Bone marrow (tissue), 2 donors: ENCODE measurements at regions not wholly inside any gene's neighbourhood (a gene's known extent, or its start where the extent isn't known, plus 50 kb on each side); places are given as distances from the start of the nearest gene placed in this dataset.

Experiments used
- DNase-seq, 2 donors: peaks; one replicate each; lab custom pipeline; 2025; lab: John Stamatoyannopoulos, UW

- no peak for DNase-seq
These were observed 284.1 kb downstream of the ELAVL2 start for GRCh38 chr9:23541976-23542375.

DNA sequence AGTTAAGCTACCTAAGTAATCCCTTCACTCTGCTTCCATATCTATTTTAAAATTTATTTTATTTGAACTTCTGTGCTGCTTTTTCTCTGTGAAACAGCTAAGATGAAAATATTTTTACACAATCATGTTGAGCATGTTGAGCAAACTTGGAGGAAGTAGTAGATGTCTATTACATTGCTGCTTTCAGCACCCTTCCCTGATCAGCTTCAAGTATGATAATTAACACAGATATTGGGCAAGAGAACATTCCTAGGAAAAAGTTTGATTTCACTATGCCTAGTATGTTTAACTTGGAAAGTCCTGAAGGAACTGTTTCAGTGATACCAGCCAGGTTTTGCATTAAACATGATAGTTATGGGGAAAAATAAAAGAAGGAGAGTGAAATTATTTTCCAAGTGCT, 283.6 kb downstream of the ELAVL2 start:
- DNase-seq, result no peak

- no peak for DNase-seq
These were observed 283.1 kb downstream of the ELAVL2 start for GRCh38 chr9:23542927-23543326.

DNA sequence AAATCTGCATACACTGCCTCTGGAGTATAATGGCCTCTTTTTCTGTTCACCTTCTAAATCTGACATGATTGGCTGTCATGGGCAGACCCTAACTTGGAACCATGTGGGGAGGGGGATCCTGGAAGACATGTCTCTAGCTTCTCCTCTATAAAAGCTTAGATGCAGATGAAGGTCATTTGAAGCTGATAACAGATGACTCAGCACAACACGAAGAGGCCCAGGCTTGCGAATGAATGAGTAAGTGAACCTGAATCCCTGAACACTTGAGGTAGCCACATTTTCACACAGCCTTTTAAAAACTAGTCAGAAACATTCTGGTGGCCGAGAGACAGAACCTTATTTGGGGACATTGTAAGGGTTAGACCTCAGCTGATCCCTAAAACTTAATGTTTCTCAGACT, 282.6 kb downstream of the ELAVL2 start:
- no peak for DNase-seq

DNA sequence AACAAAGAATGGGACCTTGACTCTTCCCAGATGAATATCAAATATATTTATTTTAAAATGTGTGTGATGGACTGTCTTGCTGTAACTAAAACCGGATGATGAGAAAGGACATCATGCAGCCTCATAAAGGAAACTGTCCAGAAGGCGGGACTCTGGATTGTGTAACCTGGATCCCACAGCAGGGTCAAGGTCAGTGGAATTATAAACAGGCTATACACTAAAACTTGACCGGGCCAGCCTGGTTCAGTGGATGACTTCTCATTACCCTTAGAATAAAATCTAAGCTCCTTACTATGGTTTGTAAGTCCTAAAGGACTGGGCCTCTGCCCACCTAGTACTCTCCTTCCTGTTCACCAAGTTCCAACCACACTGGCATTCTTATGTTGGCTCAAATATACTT, 280.3 kb downstream of the ELAVL2 start:
- no peak for DNase-seq

DNA sequence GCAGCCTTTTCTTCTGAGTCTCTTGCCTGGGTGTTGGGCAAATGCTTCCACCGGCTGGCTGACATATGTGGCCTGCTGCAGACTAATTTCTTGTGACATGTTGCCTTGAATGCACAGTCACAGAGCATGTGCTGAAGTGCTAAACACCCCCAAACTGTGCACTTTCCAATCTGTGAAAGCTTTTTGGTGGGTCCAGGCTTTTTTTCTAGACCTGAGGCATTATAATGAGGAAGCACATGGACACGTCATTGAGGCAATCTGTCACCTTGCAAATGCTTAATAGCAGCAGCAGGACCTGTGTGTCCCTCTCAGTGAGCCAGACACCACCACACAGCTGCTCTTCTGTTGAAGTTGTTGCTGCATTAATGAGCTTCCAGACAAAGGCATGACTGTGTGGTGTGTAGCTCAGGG, 274.7 kb downstream of the ELAVL2 start:
- no peak for DNase-seq

DNA sequence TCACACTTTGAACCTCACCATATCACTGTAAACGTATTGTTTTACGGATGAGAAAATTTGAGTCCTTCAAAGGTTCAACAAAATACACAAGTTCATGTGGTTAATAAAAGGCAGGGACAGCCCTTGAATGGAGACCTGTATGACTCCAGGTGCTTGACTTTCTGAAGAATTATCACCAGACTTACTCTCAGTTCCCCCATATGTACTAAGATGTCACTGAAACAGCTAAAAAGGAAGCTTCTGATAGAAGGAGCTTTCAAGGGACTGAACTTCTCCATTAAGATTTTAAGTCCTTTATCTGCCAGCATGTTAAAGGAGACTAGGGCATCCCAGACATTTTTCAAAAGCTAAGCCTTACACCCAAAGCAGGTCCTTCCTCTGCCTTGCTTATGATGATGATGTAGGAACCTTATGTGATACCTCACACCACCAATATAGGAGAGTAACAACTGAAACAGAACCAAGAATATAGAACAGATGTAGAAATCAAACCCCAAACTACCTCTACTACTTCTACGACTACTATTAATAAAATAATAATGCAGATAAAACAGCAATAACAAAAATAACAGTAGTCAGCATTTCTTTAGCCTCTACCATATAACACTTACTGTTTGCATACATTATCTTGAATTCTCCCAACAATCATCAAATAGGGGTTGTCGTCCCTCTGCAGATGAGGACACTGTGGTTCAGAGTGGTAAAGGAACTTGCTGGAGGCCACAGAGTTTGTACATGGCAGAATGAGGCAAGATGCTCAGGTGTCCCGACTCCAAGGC, 273.9 kb downstream of the ELAVL2 start:
- DNase-seq, result no peak

- no peak for DNase-seq
These were observed 273.0 kb downstream of the ELAVL2 start for GRCh38 chr9:23552876-23553601.

- no peak for DNase-seq
These were observed 271.4 kb downstream of the ELAVL2 start for GRCh38 chr9:23554686-23555085.

DNA sequence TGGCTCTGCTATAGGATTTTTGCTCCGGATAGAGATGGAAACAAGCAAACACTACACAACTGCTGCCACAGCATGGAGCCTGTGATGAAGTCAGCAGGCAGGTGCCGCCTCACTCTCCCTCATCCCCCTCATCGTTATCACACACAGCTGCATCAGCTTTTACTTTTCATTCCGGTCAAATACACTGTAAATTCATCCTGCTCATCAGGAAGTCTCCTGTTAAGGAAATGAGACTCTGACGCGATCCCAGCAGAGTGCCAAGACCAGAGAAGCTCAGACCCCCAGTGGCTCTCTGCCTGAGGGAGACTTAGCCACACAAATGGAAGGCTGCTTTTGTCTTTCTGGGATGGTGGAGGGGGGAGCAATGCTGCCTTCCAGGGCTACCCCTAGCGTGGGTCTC, 270.2 kb downstream of the ELAVL2 start:
- DNase-seq, result no peak

GRCh38 chr9:23556459-23556858, 269.6 kb downstream of the ELAVL2 start:
- DNase-seq, result no peak

GRCh38 chr9:23557689-23558088, 268.4 kb downstream of the ELAVL2 start:
- DNase-seq, result no peak

- no peak for DNase-seq
These were observed 266.5 kb downstream of the ELAVL2 start for GRCh38 chr9:23559522-23559921.

DNA sequence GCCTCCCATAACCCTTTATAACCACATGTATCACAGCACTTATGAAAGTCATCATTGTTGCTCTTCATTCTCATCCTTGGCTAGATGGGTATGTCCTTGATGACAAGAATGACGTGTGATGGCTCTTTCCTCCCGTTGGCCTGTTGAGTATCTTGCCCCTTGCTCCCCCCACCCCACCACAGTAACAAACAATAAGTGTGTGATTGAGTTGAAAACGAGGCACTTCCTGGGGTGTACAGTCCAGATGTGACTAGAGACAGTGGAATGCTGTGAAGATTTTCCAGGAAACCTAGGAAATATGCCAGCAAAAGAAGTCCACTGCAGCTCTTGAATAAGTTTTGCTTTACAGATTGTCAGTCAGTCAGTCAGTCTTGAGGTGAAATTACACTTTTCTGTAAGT, 262.5 kb downstream of the ELAVL2 start:
- DNase-seq, result no peak

DNA sequence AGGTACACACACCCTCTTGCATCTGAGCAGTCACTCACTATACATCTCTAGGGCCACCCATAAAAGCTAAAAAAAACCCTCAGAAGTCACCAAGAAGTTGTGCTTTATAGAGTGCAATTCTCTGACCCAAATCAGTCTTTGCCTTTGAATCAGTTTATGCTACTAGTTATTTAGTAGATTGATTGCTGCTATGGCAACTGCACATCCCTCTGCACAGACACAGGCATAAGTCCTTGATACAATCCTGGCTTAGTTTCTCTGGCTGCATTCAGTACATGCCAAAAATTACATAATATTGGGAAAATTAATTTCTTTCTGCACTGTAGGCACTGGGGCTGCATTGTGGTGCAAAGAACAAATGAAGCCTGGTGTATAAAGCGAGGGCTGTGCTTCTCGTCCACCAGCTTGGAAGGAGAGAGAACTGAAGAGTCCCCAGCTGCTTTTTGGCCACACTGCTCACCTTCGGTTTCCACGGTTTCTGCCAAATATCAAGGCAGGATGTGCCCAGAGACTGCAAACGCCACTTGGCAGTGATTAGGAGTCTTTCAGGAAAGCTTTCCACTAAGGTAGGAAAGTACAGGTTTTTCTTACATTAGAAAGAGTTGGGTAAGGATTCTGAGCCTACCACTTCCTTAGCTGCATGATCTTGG, 258.4 kb downstream of the ELAVL2 start:
- no peak for DNase-seq

GRCh38 chr9:23571414-23572104, 254.5 kb downstream of the ELAVL2 start:
- no peak for DNase-seq

DNA sequence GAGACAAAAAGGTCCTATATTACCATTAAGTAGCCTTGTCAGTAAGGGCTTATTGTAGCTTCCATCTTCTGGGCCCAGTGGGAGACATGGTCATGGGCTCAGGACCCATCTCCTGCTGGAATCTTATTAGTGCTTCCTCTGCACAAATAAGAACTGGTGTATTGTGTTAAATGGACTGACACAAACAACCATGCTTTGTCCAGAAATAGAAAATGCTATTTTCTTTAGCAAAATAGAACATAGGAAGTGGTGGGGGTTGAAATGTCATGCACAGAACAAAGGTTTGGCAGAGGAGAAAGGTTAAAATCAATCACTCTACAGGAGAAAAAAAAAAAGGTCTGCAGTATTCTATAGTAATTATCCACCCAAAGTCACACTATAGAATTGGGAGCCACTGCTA, 252.2 kb downstream of the ELAVL2 start:
- no peak for DNase-seq

DNA sequence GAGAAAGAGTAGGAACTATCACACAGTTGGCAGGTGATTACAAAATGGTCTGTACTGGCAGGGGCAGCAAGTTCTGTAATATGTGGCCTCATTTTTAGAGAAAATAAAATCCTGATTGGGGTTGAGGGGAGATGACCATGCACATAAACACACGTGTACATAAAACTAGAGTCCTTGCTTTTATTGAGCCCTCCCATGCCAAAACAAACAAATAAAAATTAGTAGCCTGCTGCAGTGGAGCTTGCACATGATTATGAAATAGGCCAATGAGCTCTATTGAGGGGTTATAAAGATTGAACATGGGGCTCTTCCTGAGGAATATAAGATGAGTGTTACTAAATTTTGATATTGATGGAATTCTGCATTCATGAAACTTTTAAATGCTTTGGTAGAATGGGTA, 248.4 kb downstream of the ELAVL2 start:
- no peak for DNase-seq

DNA sequence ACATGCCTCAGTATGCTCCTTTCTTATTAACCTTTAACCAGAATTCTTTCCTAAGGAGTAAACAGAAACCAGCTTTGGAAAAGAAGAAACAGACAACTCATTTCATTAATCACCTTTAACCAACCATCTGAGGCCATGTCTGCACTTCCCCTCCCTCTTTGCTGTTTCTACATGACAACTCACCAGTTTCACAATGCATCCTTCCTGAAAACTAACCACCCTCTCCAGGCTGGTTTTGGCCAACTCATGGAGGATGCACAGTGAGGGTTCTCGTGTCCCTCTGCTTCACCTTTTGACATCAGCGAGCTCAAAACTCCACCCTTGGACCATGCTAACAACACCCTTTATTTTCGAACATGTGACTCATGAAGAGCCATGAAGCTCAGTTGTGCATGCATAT, 244.1 kb downstream of the ELAVL2 start:
- peak in 1 of 2 donors; percentile 8 for DNase-seq

GRCh38 chr9:23582836-23583235, 243.2 kb downstream of the ELAVL2 start:
- no peak for DNase-seq

GRCh38 chr9:23586906-23587305, 239.1 kb downstream of the ELAVL2 start:
- peak in 1 of 2 donors; percentile 19 for DNase-seq

DNA sequence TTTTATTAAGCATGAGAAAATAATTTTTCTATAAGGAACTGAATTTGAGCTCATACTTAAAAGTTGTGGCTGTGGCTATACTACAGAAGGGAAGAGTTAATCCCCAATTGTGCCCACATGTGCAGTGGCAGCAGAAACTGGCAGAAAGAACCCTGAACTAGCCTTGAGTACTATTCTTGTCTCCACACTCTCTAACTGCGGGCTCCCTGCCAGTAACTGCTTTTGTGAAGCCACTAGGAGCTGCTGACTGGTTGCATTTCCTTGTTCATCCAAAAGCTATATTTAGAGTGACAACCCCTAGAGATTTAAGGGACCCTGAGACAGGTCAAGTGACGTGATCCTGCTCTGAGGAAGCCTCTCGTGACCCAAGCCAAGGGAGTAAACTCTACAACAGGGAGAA, 238.6 kb downstream of the ELAVL2 start:
- DNase-seq, result no peak

GRCh38 chr9:23587903-23588302, 238.1 kb downstream of the ELAVL2 start:
- no peak for DNase-seq
